NCI-H510A (cell line): ENCODE measurements at regions not wholly inside any gene's neighbourhood (a gene's known extent, or its start where the extent isn't known, plus 50 kb on each side); places are given as distances from the start of the nearest gene placed in this dataset.
"Not testable (repeated sequence)": the region's sequence is repeated elsewhere in the genome, so short reads cannot be mapped to it uniquely, and the experiment has no call there.

Experiments used
- DNase-seq: peaks from one replicate; lab custom pipeline; 2025; lab: John Stamatoyannopoulos, UW

- no peak for DNase-seq
Observed at GRCh38 chr11:38582151-38582550, 1984.1 kb upstream of the RAG2 start.

GRCh38 chr11:38577769-38578168, 1979.7 kb upstream of the RAG2 start:
- DNase-seq: no peak

DNA sequence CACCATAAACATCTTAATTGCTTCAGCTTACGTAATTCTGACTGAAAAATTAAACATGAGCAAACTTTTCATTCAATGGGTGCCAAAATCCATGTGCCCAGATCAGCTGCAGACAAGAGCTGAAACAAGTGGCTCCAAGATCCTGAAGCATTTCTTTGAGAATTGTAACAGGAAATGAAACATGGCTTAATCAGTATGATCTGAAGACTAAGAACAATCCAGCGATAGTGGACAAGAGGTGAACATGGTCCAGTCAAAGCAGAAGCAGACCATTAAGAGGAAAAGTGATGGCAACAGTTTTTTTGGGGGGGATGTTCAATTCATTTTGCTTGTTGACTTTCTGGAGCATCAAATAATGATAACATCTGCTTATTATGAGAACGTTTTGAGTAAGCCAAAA, 1964.5 kb upstream of the RAG2 start:
- DNase-seq: no peak

DNA sequence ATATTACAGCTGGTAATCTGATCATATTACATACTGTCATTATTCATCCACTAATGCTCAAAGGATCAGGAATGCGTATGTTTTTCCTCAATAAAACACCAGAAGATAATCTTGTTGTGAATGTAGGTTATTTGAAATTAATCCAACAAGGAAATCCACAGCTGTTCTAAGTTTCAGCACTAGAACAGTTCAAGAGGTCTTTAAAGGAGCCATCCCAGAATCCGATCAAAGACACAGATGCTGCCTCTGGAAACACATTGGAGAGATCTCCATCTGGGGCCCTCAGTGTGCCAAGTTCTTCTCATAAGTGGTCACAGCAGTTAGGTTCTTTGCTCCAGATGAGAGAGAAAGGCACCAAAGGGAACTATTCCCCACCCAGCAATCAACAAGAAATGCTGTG, 1955.1 kb upstream of the RAG2 start:
- DNase-seq: no peak

DNA sequence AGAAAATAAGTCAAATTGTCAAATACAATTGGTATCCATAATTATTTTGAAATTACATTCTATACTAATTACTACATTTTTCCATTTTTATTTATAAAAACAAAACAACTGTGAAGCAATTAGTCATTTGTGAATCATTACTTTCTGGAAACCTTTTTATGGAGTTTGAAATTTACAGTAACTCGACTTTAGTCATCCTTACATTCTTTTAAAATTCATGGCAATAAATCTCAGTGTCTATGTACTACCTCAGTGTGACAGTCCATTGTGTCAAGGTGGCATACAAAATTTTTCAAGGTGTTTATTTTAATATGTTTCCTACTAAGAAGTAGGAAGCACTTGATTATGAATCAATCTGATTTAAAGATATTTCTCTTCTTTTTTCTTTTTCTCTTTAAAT, 1949.4 kb upstream of the RAG2 start:
- DNase-seq: no peak

DNA sequence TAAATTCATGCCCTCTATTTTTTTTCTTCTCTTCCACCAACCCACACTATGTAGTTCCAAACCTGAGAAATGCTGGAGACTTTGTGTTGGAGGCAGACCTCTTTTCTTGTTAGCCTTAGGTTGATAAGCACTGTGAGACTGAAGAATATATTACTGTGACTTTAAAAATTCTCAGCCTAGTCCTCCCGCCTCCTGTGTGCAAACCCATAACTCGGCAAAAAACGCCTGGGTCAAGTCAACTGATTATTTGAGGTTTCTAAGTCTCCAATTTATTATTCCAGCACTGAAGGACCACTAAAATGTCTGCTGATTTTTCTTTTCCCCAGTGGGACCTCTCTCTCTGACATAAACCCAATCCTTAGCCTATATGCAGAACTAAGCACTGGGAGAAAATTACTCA, 1946.0 kb upstream of the RAG2 start:
- DNase-seq: no peak

- no peak for DNase-seq
Observed at GRCh38 chr11:38543311-38543710, 1945.3 kb upstream of the RAG2 start.

DNA sequence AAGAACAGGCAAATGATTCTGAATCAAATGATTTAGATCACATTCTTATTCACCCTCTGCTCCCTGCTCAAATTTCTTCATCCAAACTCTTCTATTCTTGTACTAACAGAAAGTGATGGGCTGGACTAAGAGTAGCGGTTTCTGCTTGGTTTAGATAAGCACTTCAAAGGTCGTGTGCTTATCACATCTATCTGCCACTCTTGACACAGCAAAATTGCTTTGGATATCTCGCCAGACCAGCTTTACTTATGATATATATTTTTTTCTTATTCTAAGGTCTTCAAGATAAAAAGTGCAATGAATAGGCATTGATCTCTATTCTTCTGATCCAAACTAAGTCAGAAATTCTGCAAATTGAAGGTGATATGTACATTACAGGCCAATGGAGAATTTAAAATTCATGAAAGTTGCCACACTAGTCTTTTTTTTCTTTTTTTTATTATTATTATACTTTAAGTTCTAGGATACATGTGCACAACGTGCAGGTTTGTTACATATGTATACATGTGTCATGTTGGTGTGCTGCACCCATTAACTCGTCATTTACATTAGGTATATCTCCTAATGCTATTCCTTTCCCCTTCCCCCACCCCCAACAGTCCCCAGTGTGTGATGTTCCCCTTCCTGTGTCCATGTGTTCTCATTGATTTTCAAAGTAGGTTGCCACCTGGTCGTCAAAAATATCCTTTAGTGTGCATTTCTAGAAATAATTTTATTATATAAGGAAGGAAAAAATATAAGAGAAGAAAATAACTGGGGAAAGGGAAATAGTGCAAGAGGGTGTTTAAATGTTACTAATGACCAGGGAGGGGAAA, 1941.0 kb upstream of the RAG2 start:
- no peak for DNase-seq

DNA sequence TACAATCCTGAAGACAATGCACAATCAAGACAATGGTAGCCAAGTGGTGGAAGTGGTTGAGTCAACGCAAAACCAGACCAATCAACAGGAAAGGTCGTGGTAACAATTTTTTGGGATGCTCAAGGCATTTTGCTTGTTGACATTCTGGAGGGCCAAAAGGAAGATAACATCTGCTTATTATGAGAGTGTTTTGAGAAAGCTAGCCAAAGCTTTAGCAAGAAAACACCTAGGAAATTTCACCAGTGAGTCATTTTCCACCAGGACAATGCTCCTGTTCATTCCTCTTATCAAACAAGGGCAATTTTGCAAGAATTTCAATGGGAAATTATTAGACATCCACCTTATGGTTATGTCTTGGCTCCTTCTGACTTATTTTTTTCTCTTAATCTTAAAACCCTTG, 1932.2 kb upstream of the RAG2 start:
- no peak for DNase-seq

- DNase-seq: no peak
Observed at GRCh38 chr11:38524945-38525344, 1926.9 kb upstream of the RAG2 start.

DNA sequence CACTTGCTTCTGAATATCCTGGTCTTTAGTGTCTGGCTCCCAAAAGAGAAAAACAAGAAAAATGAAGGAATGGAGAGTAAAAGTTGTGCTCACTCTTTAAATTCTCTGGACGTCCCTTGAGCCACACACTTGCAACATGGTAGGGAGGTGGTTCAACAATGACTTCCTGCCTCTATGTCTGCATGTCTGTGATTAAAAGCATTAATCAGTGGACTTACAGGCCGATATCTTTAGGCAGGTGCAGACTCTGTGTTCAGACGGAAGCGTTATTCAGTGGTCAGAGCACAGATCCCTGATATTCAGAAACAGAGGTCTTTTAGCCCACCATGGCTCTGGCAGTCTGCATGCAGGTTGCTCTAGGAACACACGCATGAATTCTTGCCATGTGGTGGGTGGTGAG, 1920.0 kb upstream of the RAG2 start:
- no peak for DNase-seq

DNA sequence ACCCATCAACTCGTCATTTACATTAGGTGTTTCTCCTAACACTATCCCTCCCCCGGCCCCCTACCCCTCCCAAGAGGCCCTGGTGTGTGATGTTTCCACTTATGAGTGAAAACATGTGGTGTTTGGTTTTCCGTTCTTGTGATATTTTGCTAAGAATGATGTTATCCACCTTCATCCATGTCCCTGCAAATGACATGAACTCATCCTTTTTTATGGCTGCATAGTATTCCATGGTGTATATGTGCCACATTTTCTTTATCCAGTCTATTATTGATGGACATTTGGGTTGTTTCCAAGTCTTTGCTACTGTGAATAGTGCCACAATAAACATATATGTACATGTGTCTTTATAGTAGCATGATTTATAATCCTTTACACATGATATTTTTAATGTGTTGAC, 1914.8 kb upstream of the RAG2 start:
- not testable (repeated sequence) for DNase-seq

- DNase-seq: no peak
Observed at GRCh38 chr11:38510041-38510440, 1912.0 kb upstream of the RAG2 start.

- DNase-seq: no peak
Observed at GRCh38 chr11:38503876-38504275, 1905.8 kb upstream of the RAG2 start.

GRCh38 chr11:38498721-38499120, 1900.7 kb upstream of the RAG2 start:
- DNase-seq: no peak

- DNase-seq: no peak
Observed at GRCh38 chr11:38491986-38492385, 1894.0 kb upstream of the RAG2 start.

GRCh38 chr11:38481391-38481790, 1883.4 kb upstream of the RAG2 start:
- no peak for DNase-seq

GRCh38 chr11:38476808-38477575, 1879.0 kb upstream of the RAG2 start:
- DNase-seq: no peak

DNA sequence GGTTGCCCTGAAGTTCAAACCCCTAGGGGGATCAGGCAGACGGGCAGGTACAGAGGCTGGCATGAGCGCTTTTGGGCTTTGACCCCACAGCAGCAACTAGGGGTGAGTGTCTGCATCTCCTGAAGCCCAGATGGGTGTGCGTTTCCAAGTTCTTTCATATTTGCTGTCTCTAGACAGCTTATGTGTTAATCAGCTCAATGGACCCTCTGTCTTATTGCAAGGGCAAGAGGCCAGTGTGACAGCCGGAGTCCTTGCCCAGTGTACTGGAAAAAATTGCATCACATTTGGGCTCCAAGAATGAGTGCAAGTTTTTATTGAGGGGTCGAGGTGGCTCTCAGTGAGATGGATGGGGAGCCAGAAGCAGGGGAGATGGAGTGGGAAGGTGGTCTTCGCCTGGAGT, 1863.7 kb upstream of the RAG2 start:
- DNase-seq: no peak

- no peak for DNase-seq
Observed at GRCh38 chr11:38460896-38461295, 1862.9 kb upstream of the RAG2 start.

- DNase-seq: no peak
Observed at GRCh38 chr11:38460429-38460828, 1862.4 kb upstream of the RAG2 start.

DNA sequence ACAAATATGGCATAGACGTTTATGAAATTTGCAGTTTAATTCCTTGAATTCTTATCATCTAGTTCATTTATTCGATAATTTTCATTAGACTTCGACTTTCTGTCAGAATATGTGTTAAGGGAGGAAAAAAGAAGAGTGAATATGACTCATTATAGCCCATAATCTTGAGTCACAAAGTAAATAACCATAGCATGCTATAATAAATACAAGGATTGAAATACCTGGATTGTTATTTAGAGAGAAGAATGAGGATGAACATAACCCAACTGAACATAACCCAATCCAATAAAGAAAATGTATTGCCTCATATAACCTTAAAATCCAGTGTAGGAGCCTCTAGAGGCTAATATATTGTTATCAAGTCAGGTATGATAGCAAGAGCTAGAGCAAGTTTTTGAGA, 1858.3 kb upstream of the RAG2 start:
- no peak for DNase-seq

GRCh38 chr11:38448284-38448683, 1850.2 kb upstream of the RAG2 start:
- no peak for DNase-seq

DNA sequence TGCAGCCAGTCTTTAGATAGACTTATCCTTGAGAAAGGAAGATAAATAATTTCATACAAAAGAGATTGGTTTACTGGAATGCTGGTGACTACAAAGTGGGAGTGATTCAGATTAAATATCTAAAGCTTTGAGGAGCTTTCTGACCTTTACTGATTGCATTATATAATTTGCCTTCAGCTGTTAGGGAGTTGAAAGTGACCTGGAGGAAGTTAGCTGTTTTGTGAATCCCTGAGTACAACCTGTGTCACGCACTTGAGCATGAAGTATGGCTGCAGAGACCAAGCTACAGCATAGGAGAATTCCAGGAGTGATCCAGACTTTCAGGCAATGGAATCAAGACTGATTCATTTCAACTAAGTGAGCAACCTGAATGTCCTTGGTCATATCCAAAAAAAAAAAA, 1848.3 kb upstream of the RAG2 start:
- DNase-seq: no peak
